CD4-positive, alpha-beta T cell treated with Interferon alpha-2 for 1 hour (primary cell): ENCODE measurements at regions not wholly inside any gene's neighbourhood (a gene's known extent, or its start where the extent isn't known, plus 50 kb on each side); places are given as distances from the start of the nearest gene placed in this dataset.
"Not testable (repeated sequence)": the region's sequence is repeated elsewhere in the genome, so short reads cannot be mapped to it uniquely, and the experiment has no call there.

ENCODE experiments used
- DNase-seq, 2 donors: peaks; one replicate each; pipeline ENCODE4 v3.0.0-alpha.2; 2020 to 2022

DNA sequence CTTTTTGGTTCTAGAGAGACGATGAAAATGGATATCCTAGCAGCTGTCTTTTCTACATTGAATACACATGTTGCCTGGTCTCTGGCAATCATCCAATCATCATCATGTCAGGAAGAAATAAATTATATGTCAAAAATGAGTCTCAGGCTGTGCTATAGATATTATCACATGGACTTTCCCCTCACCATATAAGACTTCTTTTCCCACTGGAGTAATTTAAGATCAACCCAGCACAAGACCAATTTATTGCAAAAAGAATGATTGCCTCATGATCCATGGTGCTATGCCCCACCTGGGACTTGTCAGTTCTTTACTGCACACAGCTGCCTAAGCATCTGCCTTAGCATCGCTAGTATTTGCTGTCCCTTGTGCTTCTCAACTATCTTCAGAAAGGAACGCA lies 783.7 kb upstream of the TMEFF2 start:
- no peak for DNase-seq

- DNase-seq, result no peak
Measured at GRCh38 chr2:192971981-192972380, 777.2 kb upstream of the TMEFF2 start.

- no peak for DNase-seq
Measured at GRCh38 chr2:192969055-192969454, 774.3 kb upstream of the TMEFF2 start.

DNA sequence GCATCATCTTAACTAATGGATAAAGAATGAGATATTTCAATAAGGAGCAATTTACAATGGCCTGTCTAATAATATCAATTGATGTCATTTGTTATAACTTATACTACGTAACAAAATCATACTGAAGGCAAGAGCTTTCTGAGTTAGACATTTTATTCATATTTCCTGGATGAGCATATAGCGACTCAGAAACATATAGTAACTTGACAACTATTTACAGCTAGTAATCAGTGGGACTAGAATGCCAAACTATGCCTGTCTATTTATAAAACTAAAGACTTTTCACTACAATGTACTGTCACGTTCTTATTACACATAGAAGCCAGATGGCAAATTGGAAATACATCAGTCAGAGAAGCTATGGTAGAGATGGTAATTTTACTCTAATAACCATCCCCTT lies 766.2 kb upstream of the TMEFF2 start:
- no peak for DNase-seq

DNA sequence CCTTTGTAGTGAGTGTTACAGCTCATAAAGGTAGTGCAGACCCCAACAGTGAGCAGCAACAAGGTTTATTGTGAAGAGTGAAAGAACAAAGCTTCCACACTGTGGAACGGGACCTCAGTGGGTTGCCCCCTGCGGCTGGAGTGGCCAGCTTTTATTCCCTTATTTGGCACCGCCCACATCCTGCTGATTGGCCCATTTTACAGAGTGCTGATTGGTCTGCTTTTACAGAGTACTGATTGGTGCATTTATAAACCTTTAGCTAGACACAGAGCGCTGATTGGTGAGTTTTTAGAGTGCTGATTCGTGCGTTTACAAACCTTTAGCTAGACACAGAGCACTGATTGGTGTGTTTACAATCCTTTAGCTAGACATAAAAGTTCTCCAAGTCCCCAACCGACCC lies 763.9 kb upstream of the TMEFF2 start:
- DNase-seq, result not testable (repeated sequence)

DNA sequence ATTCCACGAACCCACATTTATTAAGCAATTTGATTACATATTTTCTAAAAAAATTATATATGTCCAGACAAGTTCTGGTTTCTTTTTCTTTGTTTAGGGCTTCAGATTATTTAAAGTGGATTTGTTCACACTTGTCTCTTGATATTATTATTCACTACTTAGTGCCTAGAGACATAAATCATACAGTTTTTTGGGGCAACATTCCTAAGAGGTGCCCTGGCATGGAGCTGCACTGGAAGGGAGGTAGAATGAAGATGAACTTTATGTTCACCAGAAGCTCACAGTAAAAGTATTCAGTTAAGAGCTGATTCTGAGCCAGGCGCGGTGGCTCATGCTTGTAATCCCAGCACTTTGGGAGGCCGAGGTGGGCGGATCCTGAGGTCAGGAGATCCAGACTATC lies 762.7 kb upstream of the TMEFF2 start:
- no peak for DNase-seq

DNA sequence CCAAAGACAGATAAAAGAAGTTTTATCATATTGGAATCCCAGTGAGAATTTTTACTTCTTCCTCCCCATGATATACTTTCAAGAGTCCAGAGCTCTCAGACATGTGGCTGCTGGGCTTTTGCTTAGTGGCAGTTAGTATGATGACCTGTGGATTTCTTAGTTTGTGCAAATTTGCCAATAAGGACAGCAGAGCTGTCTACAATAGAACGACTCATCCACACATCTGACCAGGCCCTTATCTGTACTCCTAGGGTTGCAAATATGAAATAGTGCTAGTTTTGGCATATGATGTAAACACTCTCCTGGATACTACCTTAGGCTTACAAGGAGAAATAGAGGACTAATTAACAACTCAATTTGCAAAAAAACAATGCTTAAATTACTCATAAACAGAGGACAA lies 758.4 kb upstream of the TMEFF2 start:
- no peak for DNase-seq

DNA sequence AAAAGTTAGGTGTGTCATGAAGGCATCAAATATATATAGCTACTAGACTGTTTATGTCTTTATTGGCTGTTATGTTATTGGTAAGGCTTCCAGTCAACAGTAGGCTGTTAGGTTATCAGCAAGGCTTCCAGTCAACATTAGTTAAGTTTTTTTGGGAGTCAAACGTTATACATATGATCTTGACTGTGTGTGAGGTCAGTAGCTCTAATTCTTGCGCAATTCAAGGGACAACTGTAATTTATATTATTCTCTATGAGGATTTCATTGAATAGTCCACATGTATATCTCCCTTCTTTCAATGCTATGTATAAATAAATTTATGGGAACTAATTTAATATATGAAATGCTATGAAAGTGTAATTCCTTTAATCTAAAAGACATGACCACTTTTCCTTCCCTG lies 757.5 kb upstream of the TMEFF2 start:
- no peak for DNase-seq

DNA sequence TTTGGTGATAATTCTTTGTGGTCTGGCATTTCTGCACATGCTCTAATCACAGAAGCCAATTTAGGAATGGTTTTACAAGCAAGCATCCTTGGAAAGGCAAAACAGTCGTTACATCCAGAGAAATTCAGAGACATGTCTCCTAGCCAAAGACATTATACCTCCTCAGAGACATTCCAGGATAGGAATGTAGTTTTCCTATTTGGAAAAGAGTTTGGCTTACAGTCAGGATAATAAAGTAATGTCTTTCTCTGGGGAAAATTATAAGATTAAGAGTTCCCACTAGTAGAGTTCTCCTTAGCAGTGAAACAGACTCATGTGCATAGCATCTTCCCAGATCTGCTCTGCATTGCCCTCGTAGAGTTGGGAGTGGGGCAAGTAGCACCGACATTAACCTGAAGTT lies 753.6 kb upstream of the TMEFF2 start:
- DNase-seq, result no peak

DNA sequence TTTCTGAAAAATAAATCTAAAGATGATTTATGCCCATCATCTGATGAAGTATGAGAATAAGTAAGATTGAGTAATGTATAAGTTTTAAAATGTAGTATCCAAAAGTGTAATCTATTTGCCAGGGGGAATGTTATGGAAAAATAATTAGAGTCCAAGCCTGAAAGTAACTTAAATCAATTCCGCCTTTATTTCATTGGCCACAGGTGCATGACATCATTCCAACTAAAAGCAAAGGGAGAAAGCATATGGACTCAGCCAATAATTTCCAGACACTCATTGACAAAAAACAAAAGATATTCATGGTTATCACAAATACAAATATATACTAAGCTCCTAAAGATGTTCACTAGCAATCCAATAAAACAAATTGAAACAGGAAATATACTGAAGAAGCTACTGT lies 752.6 kb upstream of the TMEFF2 start:
- no peak for DNase-seq

DNA sequence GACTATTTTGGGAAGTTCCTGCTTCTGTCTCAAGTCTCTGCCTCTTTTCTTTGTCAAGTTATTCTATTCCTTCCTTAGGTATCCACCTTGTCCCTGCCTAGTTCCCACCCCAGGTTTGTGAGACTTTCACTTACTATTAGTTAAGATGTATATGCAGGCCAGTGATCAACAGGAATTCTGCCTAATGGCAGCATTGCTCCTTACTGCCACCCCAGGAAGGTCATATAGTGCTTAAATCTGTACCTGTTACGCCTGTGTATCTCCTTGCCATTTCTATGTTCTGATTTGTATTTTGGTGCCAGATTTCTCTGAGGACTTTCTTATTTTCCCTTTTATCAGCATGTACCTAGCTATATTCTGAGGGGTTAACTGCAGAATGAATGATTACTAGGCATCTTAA lies 746.0 kb upstream of the TMEFF2 start:
- no peak for DNase-seq

DNA sequence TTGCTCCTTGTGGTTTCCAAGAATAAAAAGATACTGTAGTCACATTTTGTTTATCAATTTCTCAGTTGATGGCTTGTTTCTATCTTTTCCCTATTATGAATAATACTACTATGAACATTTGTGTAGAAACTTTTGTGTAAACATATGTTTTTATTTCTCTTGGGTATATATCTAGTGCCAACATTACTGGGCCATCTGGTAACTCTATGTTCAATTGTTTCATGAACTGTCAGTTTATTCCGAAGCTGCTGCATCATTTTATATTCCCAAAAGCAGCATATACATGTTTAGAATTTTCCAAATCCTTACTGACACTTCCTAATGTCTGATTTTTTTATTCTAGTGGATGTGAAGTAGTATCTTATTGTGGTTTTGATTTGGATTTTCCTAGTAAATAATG lies 737.6 kb upstream of the TMEFF2 start:
- DNase-seq, result no peak

- not testable (repeated sequence) for DNase-seq
Measured at GRCh38 chr2:192921631-192922030, 726.9 kb upstream of the TMEFF2 start.

GRCh38 chr2:192901446-192901845 lies 706.7 kb upstream of the TMEFF2 start:
- DNase-seq, result no peak

DNA sequence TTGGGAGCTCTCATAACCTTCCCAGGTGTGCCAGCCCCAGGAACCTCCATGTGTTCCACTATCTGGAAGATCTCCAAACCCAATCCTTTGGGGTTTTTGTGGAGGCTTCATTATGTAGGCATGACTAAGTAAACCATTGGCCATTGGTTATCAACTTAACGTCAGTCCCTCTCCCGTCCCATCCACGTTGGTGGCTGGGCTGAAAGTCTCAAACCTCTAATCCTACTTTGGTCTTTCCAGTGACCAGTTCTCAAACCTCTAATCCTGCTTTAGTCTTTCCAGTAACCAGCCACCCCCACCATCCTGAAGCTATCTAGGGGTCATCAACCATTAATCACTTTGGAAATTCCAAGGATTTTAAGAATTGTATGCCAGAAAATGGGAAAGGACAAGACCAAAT lies 704.7 kb upstream of the TMEFF2 start:
- no peak for DNase-seq

- DNase-seq, result not testable (repeated sequence)
Measured at GRCh38 chr2:192893976-192894375, 699.2 kb upstream of the TMEFF2 start.

GRCh38 chr2:192888109-192888508 lies 693.4 kb upstream of the TMEFF2 start:
- DNase-seq, result no peak

GRCh38 chr2:192887337-192887736 lies 692.6 kb upstream of the TMEFF2 start:
- DNase-seq, result no peak

DNA sequence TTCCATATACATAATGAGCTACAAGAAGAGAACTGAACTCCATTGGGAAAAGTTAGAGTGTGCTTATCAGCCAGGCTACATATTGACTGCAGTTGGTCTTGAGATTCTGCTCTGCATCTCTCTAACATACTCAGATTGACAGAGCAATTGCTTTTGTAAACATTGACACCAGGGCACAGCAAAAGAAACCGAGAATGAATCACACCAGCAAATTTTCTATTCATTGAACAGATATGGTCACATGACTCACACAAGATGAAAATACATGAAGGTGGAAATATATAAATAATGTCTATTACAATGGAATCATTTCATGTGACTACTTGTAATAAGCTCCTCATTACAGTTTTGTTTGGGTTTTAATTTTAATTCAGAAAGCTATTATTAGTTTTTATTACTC lies 691.9 kb upstream of the TMEFF2 start:
- no peak for DNase-seq

GRCh38 chr2:192885569-192886160 lies 690.9 kb upstream of the TMEFF2 start:
- no peak for DNase-seq

DNA sequence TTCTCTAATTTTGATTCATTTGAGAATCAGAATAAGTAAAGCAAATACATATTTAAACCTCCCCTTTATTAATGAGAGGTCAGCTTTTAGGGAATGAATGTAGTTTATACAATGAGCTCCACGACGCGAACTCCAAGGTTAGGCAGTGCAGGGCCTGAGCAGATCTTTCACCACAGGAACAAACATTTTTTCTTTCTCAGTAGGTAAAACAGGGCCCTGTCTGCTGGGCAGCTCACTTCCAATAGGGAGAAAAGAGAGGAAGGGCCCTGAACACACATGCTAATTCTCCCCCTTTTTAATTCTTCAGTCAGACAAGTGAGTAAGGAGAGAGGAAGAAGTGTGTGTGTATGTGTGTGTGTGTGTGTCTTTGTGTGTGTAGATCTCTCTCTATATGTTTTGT lies 682.4 kb upstream of the TMEFF2 start:
- DNase-seq, result no peak

DNA sequence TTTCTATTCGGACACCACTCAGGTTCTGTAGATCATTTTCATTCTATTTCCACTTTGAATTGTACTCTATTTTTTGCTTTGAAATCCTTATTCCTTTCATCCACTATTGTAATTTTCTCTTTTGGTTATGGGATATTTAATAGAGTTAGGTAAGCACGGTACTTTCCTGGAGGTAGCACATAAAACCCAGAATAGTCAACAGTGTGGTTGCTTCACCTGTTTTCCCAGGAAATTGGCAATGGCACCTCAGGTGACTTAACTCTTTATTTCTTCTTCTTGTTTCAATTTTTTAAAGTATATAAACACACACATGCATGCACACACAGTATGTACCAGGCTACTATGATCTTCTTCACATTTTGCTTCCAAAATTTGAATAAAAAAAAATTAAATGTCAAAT lies 682.0 kb upstream of the TMEFF2 start:
- no peak for DNase-seq

DNA sequence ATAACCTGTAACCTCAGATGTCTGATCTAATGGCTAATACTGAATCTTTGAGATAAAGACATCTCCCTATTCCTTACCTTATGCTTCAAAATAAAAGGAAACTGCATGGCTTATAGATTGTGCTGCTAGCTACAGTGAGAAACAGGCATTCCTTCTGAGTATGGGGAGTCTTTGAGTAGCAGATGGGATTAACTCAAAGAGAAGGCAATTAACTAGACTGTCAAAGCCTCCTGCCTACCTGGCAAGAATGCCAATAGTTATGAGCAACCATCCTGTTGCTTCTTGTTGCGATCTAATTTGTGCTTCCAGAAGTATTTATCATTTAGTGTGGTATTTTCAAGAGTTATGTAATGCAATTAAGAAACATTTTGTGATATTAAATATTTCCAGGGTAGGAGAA lies 660.0 kb upstream of the TMEFF2 start:
- no peak for DNase-seq

GRCh38 chr2:192854031-192854430 lies 659.3 kb upstream of the TMEFF2 start:
- DNase-seq, result no peak

DNA sequence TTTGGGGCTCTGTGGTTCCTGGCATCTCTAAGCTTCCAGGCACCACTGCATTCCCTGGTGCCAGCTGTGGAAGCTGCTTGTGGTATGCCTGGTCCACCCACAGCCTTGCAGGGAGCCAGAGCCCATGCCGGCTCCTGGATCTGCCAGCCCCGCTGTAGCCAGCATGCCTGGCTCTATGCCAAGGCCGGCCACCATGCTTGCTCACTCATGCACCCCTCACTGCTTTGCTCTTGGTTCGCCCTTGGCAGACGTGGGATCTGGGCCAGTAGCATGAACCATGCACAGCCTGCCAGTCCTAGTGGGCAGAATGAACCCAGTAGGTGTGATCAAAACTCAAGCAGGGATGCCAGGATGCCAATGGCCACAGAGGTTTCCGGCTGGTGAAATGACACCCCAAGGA lies 634.2 kb upstream of the TMEFF2 start:
- no peak for DNase-seq

GRCh38 chr2:192828175-192828574 lies 633.4 kb upstream of the TMEFF2 start:
- DNase-seq, result no peak
